Spleen (tissue), 11 donors: ENCODE measurements at regions not wholly inside any gene's neighbourhood (a gene's known extent, or its start where the extent isn't known, plus 50 kb on each side); places are given as distances from the start of the nearest gene placed in this dataset.

ENCODE experiments used
- DNase-seq: peaks from one replicate; pipeline ENCODE4 v3.0.0-alpha.2; 2020
- H3K27ac ChIP-seq, 8 donors: fragments of 200-600 bp; sonication (generic) in 7 of 8; 1 replicate in 4 of 8; 2 replicates in 4 of 8; pipeline versions ENCODE4 v1.5.0 to v1.8.0; 2016 to 2021; ENCODE audit warnings: inconsistent platforms in 4 of 8, mild to moderate bottlenecking in 4 of 8, moderate library complexity in 1 of 8
- H3K27me3 ChIP-seq, 7 donors: fragments of 200-600 bp; sonication (generic) in 6 of 7; replicated peaks in 1 of 7; 1 replicate in 4 of 7; 2 replicates in 3 of 7; pipeline versions ENCODE4 v1.5.0 to v1.8.0; 2016 to 2021; ENCODE audit warnings: inconsistent platforms in 3 of 7, mild to moderate bottlenecking in 1 of 7
- H3K36me3 ChIP-seq, 6 donors: fragments of 200-600 bp; sonication (generic) in 5 of 6; 1 replicate in 4 of 6; 2 replicates in 2 of 6; pipeline versions ENCODE4 v1.5.0 to v1.8.0; 2016 to 2021; ENCODE audit warnings: inconsistent platforms in 2 of 6
- H3K4me1 ChIP-seq, 6 donors: fragments of 200-600 bp; sonication (generic) in 5 of 6; 1 replicate in 3 of 6; 2 replicates in 3 of 6; pipeline versions ENCODE4 v1.5.0 to v1.8.0; 2016 to 2021; ENCODE audit warnings: inconsistent platforms in 3 of 6
- H3K4me3 ChIP-seq, 8 donors: fragments of 200-600 bp; sonication (generic) in 7 of 8; 1 replicate in 4 of 8; 2 replicates in 4 of 8; pipeline versions ENCODE4 v1.5.0 to v1.8.0; 2016 to 2021; ENCODE audit warnings: inconsistent platforms in 4 of 8, mild to moderate bottlenecking in 4 of 8, moderate library complexity in 2 of 8
- H3K9me3 ChIP-seq, 8 donors: fragments of 200-600 bp; sonication (generic) in 7 of 8; 1 replicate in 4 of 8; 2 replicates in 4 of 8; pipeline versions ENCODE4 v1.5.0 to v1.8.0; 2016 to 2021; ENCODE audit warnings: inconsistent platforms in 4 of 8
- CTCF ChIP-seq, 11 experiments: fragments of 200-600 bp in 7 of 11; fragments of 450-650 bp in 4 of 11; sonication (generic) in 4 of 11; IDR thresholded peaks in 8 of 11; conservative IDR thresholded peaks in 3 of 11; 1 replicate in 7 of 11; 2 replicates in 4 of 11; pipeline versions ENCODE4 v1.4.0 to v1.8.0; 2016 to 2021; ENCODE audit warnings: antibody characterized with exemption in 11 of 11, inconsistent platforms in 4 of 11, mild to moderate bottlenecking in 1 of 11
- POLR2A ChIP-seq, 3 donors: fragments of 450-650 bp; IDR thresholded peaks; one replicate each; pipeline ENCODE4 v1.5.1; 2017; ENCODE audit warnings: antibody characterized with exemption in 3 of 3, mild to moderate bottlenecking in 1 of 3
- POLR2AphosphoS5 ChIP-seq, 3 donors: sonication (generic); formaldehyde crosslinking; IDR thresholded peaks; one replicate each; pipeline ENCODE4 v1.5.1; 2017; ENCODE audit warnings: antibody characterized with exemption in 3 of 3
- WGBS, 5 donors: extraction: QIAGEN DNeasy Blood & Tissue Kit in 3 of 5; methylation state at CpG; one replicate each; pipeline versions ENCODE4 v1.1.5 to v1.1.7; 2013 to 2018; 5-methylcytosine and 5-hydroxymethylcytosine counted together
- intact Hi-C: fragments of 100-400 bp; cut with DNase I; formaldehyde crosslinking; loops from one replicate; pipeline ENCODE4 v1.15.0; 2023; ENCODE audit warnings: low total_unique reads
- donor health status: healthy with polysubstance abuse.
- donor health status: DM: no; HTN: no; CAD: no; lungs with moderate emphysema.
- donor health status: DM: no; HTN: no; CAD: no.
- donor health status: Bipolar disorder and iron deficiency.
- donor health status: healthy.
- donor health status: DM: no; HTN: no; CAD: no.
- donor health status: DM: yes; HTN: yes; CAD: no.

DNA sequence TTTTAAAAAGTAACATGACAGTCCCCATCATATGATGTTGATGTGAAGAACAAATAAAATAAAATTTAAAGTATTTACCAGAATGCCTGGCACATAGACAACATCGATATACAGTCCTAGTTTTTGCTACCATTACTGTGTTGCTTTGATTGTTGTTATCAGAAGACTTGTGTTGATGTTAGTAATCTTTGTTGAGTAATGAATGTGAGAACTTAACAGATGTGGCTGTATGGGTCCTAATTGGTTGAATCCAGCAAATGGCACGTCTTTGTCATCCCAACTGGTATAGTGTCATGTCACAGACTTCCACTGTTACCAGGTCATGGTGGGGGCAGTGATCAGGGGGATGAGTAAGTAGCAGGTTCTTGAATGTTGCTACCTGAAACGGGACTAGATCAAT lies 1151.4 kb upstream of the CDH8 start:
- H3K36me3 ChIP-seq: no peaks in the 10 kb centered on the region
- intact Hi-C loops: no loop called here
- no peak overlapping the region for H3K27ac ChIP-seq
- no peak overlapping the region for H3K4me3 ChIP-seq
- peaks cover 0 to 12% (median 0%) of the 10 kb centered on the region in 8 donors for H3K9me3 ChIP-seq
- H3K27me3 ChIP-seq: no peaks in the 10 kb centered on the region
- no peak for DNase-seq
- no peak for TF ChIP-seq POLR2AphosphoS5 (IDR thresholded peaks at IDR 0.05)
- 44 to 62% (median 61%) methylated on average over 3 of the region's 3 CpGs for WGBS, 5 donors
- no peaks in the 10 kb centered on the region for H3K4me1 ChIP-seq

DNA sequence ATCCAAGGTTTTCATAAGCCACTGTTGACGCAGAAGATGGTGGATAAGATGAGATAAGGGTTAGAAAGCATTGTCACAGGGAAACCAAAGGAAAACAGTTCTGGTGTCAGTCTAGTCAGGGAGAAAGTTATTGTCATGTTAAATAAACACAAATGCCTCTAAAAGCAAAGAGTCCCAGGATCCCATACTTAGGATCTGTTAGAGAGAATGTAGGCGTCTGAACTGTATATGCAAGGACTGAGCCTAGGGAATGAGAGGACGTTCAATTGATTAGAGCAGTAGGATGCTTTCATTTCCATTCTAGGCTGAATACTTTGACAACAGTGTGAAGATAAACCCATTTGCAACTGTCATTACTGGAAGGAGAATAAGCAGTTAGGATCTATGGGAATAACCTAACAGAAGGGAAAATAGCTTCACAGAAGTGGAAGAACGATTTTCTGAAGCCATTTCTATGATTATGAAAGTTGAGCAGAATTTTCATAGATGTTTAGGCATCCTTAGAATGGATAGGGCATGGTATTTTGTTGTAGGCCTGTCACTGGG lies 1149.1 kb upstream of the CDH8 start:
- Histone ChIP-seq H3K4me3 (no peak overlapping the region), H3K36me3 (no peaks in the 10 kb centered on the region), H3K27ac (no peak overlapping the region), H3K9me3 (peaks cover 0 to 12% (median 0%) of the 10 kb centered on the region in 8 donors), H3K27me3 (no peaks in the 10 kb centered on the region), H3K4me1 (no peaks in the 10 kb centered on the region)
- WGBS, 5 donors: 37 to 62% (median 53%) methylated on average over 4 of the region's 4 CpGs
- TF ChIP-seq POLR2AphosphoS5 (IDR thresholded peaks at IDR 0.05) (no peak), CTCF (IDR thresholded peaks at IDR 0.05 in 8 of 11, conservative IDR thresholded peaks at IDR 0.05 in 3 of 11) (no peak), POLR2A (IDR thresholded peaks at IDR 0.05) (no peak)
- DNase-seq: no peak
- intact Hi-C loops: no loop called here

DNA sequence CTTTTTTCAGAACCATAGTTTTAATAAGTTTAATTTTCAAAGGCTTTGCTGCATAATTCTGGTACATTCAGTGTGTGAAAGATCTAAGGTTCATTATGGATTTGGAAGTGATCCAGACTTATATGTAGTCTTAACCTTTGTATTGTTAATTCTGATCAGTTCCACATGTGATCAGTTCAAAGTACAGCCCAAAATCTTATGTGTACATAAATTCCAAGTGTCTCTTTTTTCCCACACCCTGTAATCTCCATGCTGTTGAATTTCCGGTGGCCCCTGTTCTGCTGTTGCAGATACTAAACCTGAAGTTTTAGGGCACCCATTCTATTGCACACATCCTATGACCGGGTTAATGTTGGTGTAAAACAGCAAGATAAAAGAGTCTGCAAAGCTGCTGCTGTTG lies 1147.5 kb upstream of the CDH8 start:
- 35 to 74% (median 56%) methylated on average over 2 of the region's 2 CpGs for WGBS, 5 donors
- H3K4me3 ChIP-seq: no peak overlapping the region
- H3K36me3 ChIP-seq: no peaks in the 10 kb centered on the region
- no peak overlapping the region for H3K27ac ChIP-seq
- no peak for DNase-seq
- intact Hi-C loops: no loop called here
- H3K4me1 ChIP-seq: no peaks in the 10 kb centered on the region
- TF ChIP-seq CTCF (IDR thresholded peaks at IDR 0.05 in 8 of 11, conservative IDR thresholded peaks at IDR 0.05 in 3 of 11) (no peak), POLR2AphosphoS5 (IDR thresholded peaks at IDR 0.05) (no peak), POLR2A (IDR thresholded peaks at IDR 0.05) (no peak)
- no peaks in the 10 kb centered on the region for H3K27me3 ChIP-seq
- peaks cover 0 to 12% (median 0%) of the 10 kb centered on the region in 8 donors for H3K9me3 ChIP-seq

DNA sequence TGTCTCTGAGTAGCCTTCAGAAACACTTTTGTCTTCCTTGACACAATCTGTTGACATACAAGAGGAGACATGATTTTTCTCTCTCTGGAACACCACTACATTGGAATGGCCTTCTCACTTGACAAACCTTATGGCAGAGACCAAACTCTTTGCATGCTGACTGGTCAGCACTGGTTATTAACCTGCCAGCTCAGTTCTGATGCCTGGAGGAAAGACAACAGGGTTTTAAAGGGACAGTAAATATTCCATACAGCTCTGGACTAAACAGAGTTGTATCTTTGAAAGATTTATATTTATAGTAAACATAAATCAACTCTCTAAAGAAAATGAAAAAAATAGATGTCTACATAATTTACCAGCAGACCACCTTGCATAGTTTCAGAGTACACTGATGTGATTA lies 1139.1 kb upstream of the CDH8 start:
- intact Hi-C loops: no loop called here
- no peak for DNase-seq
- no peaks in the 10 kb centered on the region for H3K27me3 ChIP-seq
- H3K9me3 ChIP-seq: peaks cover 0 to 20% (median 2%) of the 10 kb centered on the region in 8 donors
- TF ChIP-seq POLR2A (IDR thresholded peaks at IDR 0.05): no peak
- no peak for TF ChIP-seq CTCF (IDR thresholded peaks at IDR 0.05 in 8 of 11, conservative IDR thresholded peaks at IDR 0.05 in 3 of 11)
- TF ChIP-seq POLR2AphosphoS5 (IDR thresholded peaks at IDR 0.05): no peak
- H3K36me3 ChIP-seq: no peaks in the 10 kb centered on the region
- no peak overlapping the region for H3K27ac ChIP-seq
- H3K4me1 ChIP-seq: no peaks in the 10 kb centered on the region
- no peak overlapping the region for H3K4me3 ChIP-seq

- H3K36me3 ChIP-seq: no peaks in the 10 kb centered on the region
- TF ChIP-seq POLR2A (IDR thresholded peaks at IDR 0.05) (no peak), POLR2AphosphoS5 (IDR thresholded peaks at IDR 0.05) (no peak), CTCF (IDR thresholded peaks at IDR 0.05 in 8 of 11, conservative IDR thresholded peaks at IDR 0.05 in 3 of 11) (no peak)
- no peaks in the 10 kb centered on the region for H3K27me3 ChIP-seq
- H3K9me3 ChIP-seq: peaks cover 0 to 20% (median 2%) of the 10 kb centered on the region in 8 donors
- no peak overlapping the region for H3K4me3 ChIP-seq
- H3K27ac ChIP-seq: no peak overlapping the region
- intact Hi-C loops: no loop called here
- no peak for DNase-seq
- no peaks in the 10 kb centered on the region for H3K4me1 ChIP-seq
These were observed 1138.6 kb upstream of the CDH8 start for GRCh38 chr16:63174801-63175200.
